GM10248 (cell line): ENCODE measurements at regions not wholly inside any gene's neighbourhood (a gene's known extent, or its start where the extent isn't known, plus 50 kb on each side); places are given as distances from the start of the nearest gene placed in this dataset.
"Not testable (repeated sequence)": the region's sequence is repeated elsewhere in the genome, so short reads cannot be mapped to it uniquely, and the experiment has no call there.

Experiments
- CTCF ChIA-PET: fragments of 300-600 bp; sonication (Branson Sonifier 250); formaldehyde crosslinking; extraction: SDS; loops from one replicate; lab custom pipeline; 2021; ENCODE audit warnings: antibody characterized with exemption; lab: Yijun Ruan, JAX
- POLR2A ChIA-PET: fragments of 350-650 bp; sonication (Branson Sonifier 250); formaldehyde crosslinking; extraction: SDS; loops from one replicate; lab custom pipeline; 2020; ENCODE audit warnings: antibody characterized with exemption; lab: Yijun Ruan, JAX
- DNase-seq: peaks from one replicate; pipeline ENCODE4 v3.0.0; 2012; ENCODE audit errors: extremely low spot score
- CTCF ChIP-seq: IDR thresholded peaks from 2 replicates; pipeline ENCODE4 v1.5.1; 2012; ENCODE audit warnings: mild to moderate bottlenecking, low read depth; ENCODE audit errors: extremely low read depth, missing control alignments, control extremely low read depth

- DNase-seq, result no peak
- CTCF ChIA-PET, result interaction anchor here (1.8 kb wide), 1 partner anchor 18 kb away, joined by 5 read pairs; no protein-coding TSS in a partner anchor
- POLR2A ChIA-PET, result no interaction called here
These were observed 95.5 kb upstream of the DPPA4 start for GRCh38 chr3:109432833-109433232.

GRCh38 chr3:109430911-109431563 is 93.7 kb upstream of the DPPA4 start:
- ChIA-PET CTCF (interaction anchor here (1.8 kb wide), 1 partner anchor 17 kb away, joined by 5 read pairs; no protein-coding TSS in a partner anchor), POLR2A (no interaction called here)
- DNase-seq, result no peak
- TF ChIP-seq CTCF, result no peak

More at GRCh38 chr3:109432833-109433232, 95.5 kb upstream of the DPPA4 start:
- TF ChIP-seq CTCF, result no peak

- ChIA-PET POLR2A (no interaction called here), CTCF (interaction anchor here (0.9 kb wide), 1 partner anchor 10 kb away, joined by 3 read pairs; no protein-coding TSS in a partner anchor)
- no peak for TF ChIP-seq CTCF
- no peak for DNase-seq
These were observed 75.7 kb upstream of the DPPA4 start for GRCh38 chr3:109413049-109413448.

GRCh38 chr3:109411547-109411946 is 74.2 kb upstream of the DPPA4 start:
- no peak for TF ChIP-seq CTCF
- no peak for DNase-seq
- ChIA-PET POLR2A (no interaction called here), CTCF (no interaction called here)

- ChIA-PET CTCF (no interaction called here), POLR2A (no interaction called here)
- DNase-seq, result no peak
- TF ChIP-seq CTCF, result no peak
These were observed 59.5 kb upstream of the DPPA4 start for GRCh38 chr3:109396806-109397205.

GRCh38 chr3:109393728-109394127 is 56.4 kb upstream of the DPPA4 start:
- DNase-seq, CTCF ChIA-PET, POLR2A ChIA-PET: not testable (repeated sequence)

- POLR2A ChIA-PET, result no interaction called here
- no peak for TF ChIP-seq CTCF
- DNase-seq, result no peak
- CTCF ChIA-PET, result no interaction called here
These were observed 54.9 kb upstream of the DPPA4 start for GRCh38 chr3:109392293-109392692.
